ENCODE measurements at regions not wholly inside any gene's neighbourhood (a gene's known extent, or its start where the extent isn't known, plus 50 kb on each side); places are given as distances from the start of the nearest gene placed in this dataset.

- WGBS, 2 donors, result 24 to 61% methylated on average over 8 of the region's 8 CpGs
- Histone ChIP-seq H3K36me3 (replicated peaks in 1 of 2; ENCODE audit: insufficient read depth in 1 of 2, low read depth in 2 of 2) (no peaks in the 10 kb centered on the region), H3K9me3 (no peaks in the 10 kb centered on the region), H3K4me3 (no peak overlapping the region), H3K27ac (no peak overlapping the region), H3K4me1 (peaks cover 6% of the 10 kb centered on the region), H3K27me3 (no peaks in the 10 kb centered on the region)
- no peak for ATAC-seq
- intact Hi-C loops (cut with DNase I), result no loop called here
- no peak for TF ChIP-seq CTCF (IDR thresholded peaks at IDR 0.05)
- no peak for TF ChIP-seq POLR2A (IDR thresholded peaks at IDR 0.05)
- DNase-seq, result peak in 2 of 4 donors; percentile 36 to 44
These were observed 181.4 kb downstream of the FGF18 start for GRCh38 chr5:171600741-171601265.

GRCh38 chr5:171601266-171601881 lies 181.9 kb downstream of the FGF18 start:
- H3K4me3 ChIP-seq, result no peak overlapping the region
- peak in 1 of 4 donors; percentile 35 for DNase-seq
- no peaks in the 10 kb centered on the region for H3K27me3 ChIP-seq
- H3K4me1 ChIP-seq, result peaks cover 6% of the 10 kb centered on the region
- intact Hi-C loops (cut with DNase I), result no loop called here
- ATAC-seq, result no peak
- no peak overlapping the region for H3K27ac ChIP-seq
- H3K36me3 ChIP-seq (replicated peaks in 1 of 2; ENCODE audit: insufficient read depth in 1 of 2, low read depth in 2 of 2), result no peaks in the 10 kb centered on the region
- H3K9me3 ChIP-seq, result no peaks in the 10 kb centered on the region
- TF ChIP-seq POLR2A (IDR thresholded peaks at IDR 0.05) (no peak), CTCF (IDR thresholded peaks at IDR 0.05) (no peak)
- 54 to 72% methylated on average over 9 of the region's 9 CpGs for WGBS, 2 donors

- intact Hi-C loops (cut with DNase I), result no loop called here
- no peaks in the 10 kb centered on the region for H3K36me3 ChIP-seq (replicated peaks in 1 of 2; ENCODE audit: insufficient read depth in 1 of 2, low read depth in 2 of 2)
- H3K27me3 ChIP-seq, result no peaks in the 10 kb centered on the region
- no peak overlapping the region for H3K4me3 ChIP-seq
- H3K9me3 ChIP-seq, result no peaks in the 10 kb centered on the region
- H3K27ac ChIP-seq, result no peak overlapping the region
- TF ChIP-seq POLR2A (IDR thresholded peaks at IDR 0.05), result no peak
- TF ChIP-seq CTCF (IDR thresholded peaks at IDR 0.05), result no peak
- no peak for DNase-seq
- 81 to 91% methylated on average over 2 of the region's 2 CpGs for WGBS, 2 donors
- ATAC-seq, result no peak
- peaks cover 6% of the 10 kb centered on the region for H3K4me1 ChIP-seq
These were observed 182.0 kb upstream of the SMIM23 start for GRCh38 chr5:171603591-171603990.

GRCh38 chr5:171604195-171604594 lies 181.4 kb upstream of the SMIM23 start:
- H3K27me3 ChIP-seq, result no peaks in the 10 kb centered on the region
- H3K27ac ChIP-seq, result no peak overlapping the region
- H3K36me3 ChIP-seq (replicated peaks in 1 of 2; ENCODE audit: insufficient read depth in 1 of 2, low read depth in 2 of 2), result no peaks in the 10 kb centered on the region
- intact Hi-C loops (cut with DNase I), result no loop called here
- no peak for DNase-seq
- no peaks in the 10 kb centered on the region for H3K9me3 ChIP-seq
- no peak for ATAC-seq
- peaks cover 6% of the 10 kb centered on the region for H3K4me1 ChIP-seq
- H3K4me3 ChIP-seq, result no peak overlapping the region
- TF ChIP-seq CTCF (IDR thresholded peaks at IDR 0.05) (no peak), POLR2A (IDR thresholded peaks at IDR 0.05) (no peak)

- intact Hi-C loops (cut with DNase I), result no loop called here
These were observed 179.1 kb upstream of the SMIM23 start for GRCh38 chr5:171606414-171607024.

More at GRCh38 chr5:171606414-171607024, 179.1 kb upstream of the SMIM23 start:
- ATAC-seq (no peak), DNase-seq (no peak)
- TF ChIP-seq CTCF (IDR thresholded peaks at IDR 0.05) (peak in 1 of 7 experiments; percentile 11), POLR2A (IDR thresholded peaks at IDR 0.05) (no peak)
- no peaks in the 10 kb centered on the region for H3K27me3 ChIP-seq
- no peaks in the 10 kb centered on the region for H3K4me1 ChIP-seq
- H3K27ac ChIP-seq, result no peak overlapping the region
- H3K9me3 ChIP-seq, result no peaks in the 10 kb centered on the region
- H3K4me3 ChIP-seq, result no peak overlapping the region
- H3K36me3 ChIP-seq (replicated peaks in 1 of 2; ENCODE audit: insufficient read depth in 1 of 2, low read depth in 2 of 2), result no peaks in the 10 kb centered on the region

Measured in body of pancreas (tissue), 4 donors.